Memory B cell (primary cell): ENCODE measurements at regions not wholly inside any gene's neighbourhood (a gene's known extent, or its start where the extent isn't known, plus 50 kb on each side); places are given as distances from the start of the nearest gene placed in this dataset.
"Not testable (repeated sequence)": the region's sequence is repeated elsewhere in the genome, so short reads cannot be mapped to it uniquely, and the experiment has no call there.

Experiments
- ATAC-seq: fragments of 150-1000 bp; cut with Tn5 transposase; 2 replicates; pipeline ENCODE4 v1.10.0; 2021; ENCODE audit warnings: low read depth, mild to moderate bottlenecking, moderate library complexity
- DNase-seq, 2 donors: peaks; one replicate each; pipeline ENCODE4 v3.0.0; 2022; ENCODE audit warnings: low spot score in 2 of 2
- H3K27ac Mint-ChIP-seq: one replicate; pipeline ENCODE4 v1.8.0; 2022; ENCODE audit warnings: mild to moderate bottlenecking, moderate library complexity, mixed read lengths
- H3K27me3 Mint-ChIP-seq: one replicate; pipeline ENCODE4 v1.8.0; 2022; ENCODE audit warnings: mixed read lengths
- H3K36me3 Mint-ChIP-seq: one replicate; pipeline ENCODE4 v1.8.0; 2022; ENCODE audit warnings: mild to moderate bottlenecking, mixed read lengths
- H3K4me1 Mint-ChIP-seq: one replicate; pipeline ENCODE4 v1.8.0; 2022; ENCODE audit warnings: mixed read lengths
- H3K4me3 Mint-ChIP-seq: one replicate; pipeline ENCODE4 v1.8.0; 2022; ENCODE audit warnings: mild to moderate bottlenecking, moderate library complexity, mixed read lengths
- H3K9me3 Mint-ChIP-seq: one replicate; pipeline ENCODE4 v1.8.0; 2022; ENCODE audit warnings: mixed read lengths

GRCh38 chr6:147973806-147974205, 368.8 kb upstream of the SASH1 start:
- Mint-ChIP-seq H3K36me3 (no peaks in the 10 kb centered on the region), H3K27me3 (no peaks in the 10 kb centered on the region), H3K4me1 (no peaks in the 10 kb centered on the region), H3K4me3 (no peak overlapping the region), H3K27ac (no peak overlapping the region), H3K9me3 (no peaks in the 10 kb centered on the region)
- DNase-seq (no peak), ATAC-seq (no peak)

GRCh38 chr6:147974376-147974775, 368.3 kb upstream of the SASH1 start:
- Mint-ChIP-seq H3K4me1 (no peaks in the 10 kb centered on the region), H3K27ac (no peak overlapping the region), H3K9me3 (no peaks in the 10 kb centered on the region), H3K36me3 (no peaks in the 10 kb centered on the region), H3K27me3 (no peaks in the 10 kb centered on the region), H3K4me3 (no peak overlapping the region)
- DNase-seq, result no peak
- ATAC-seq, result no peak

GRCh38 chr6:147977851-147978465, 364.7 kb upstream of the SASH1 start:
- no peaks in the 10 kb centered on the region for H3K27me3 Mint-ChIP-seq
- H3K36me3 Mint-ChIP-seq, result no peaks in the 10 kb centered on the region
- ATAC-seq (no peak), DNase-seq (no peak)
- no peaks in the 10 kb centered on the region for H3K9me3 Mint-ChIP-seq
- H3K27ac Mint-ChIP-seq, result no peak overlapping the region
- no peaks in the 10 kb centered on the region for H3K4me1 Mint-ChIP-seq
- no peak overlapping the region for H3K4me3 Mint-ChIP-seq

GRCh38 chr6:147979966-147980365, 362.7 kb upstream of the SASH1 start:
- ATAC-seq, result no peak
- Mint-ChIP-seq H3K4me1 (no peaks in the 10 kb centered on the region), H3K36me3 (no peaks in the 10 kb centered on the region), H3K9me3 (no peaks in the 10 kb centered on the region), H3K4me3 (no peak overlapping the region), H3K27me3 (no peaks in the 10 kb centered on the region), H3K27ac (no peak overlapping the region)
- no peak for DNase-seq

GRCh38 chr6:147983581-147984366, 358.9 kb upstream of the SASH1 start:
- H3K9me3 Mint-ChIP-seq, result no peaks in the 10 kb centered on the region
- DNase-seq (no peak), ATAC-seq (no peak)
- H3K27ac Mint-ChIP-seq, result no peak overlapping the region
- no peaks in the 10 kb centered on the region for H3K4me1 Mint-ChIP-seq
- H3K4me3 Mint-ChIP-seq, result no peak overlapping the region
- H3K36me3 Mint-ChIP-seq, result no peaks in the 10 kb centered on the region
- H3K27me3 Mint-ChIP-seq, result no peaks in the 10 kb centered on the region

GRCh38 chr6:147986846-147987245, 355.8 kb upstream of the SASH1 start:
- Mint-ChIP-seq H3K9me3 (no peaks in the 10 kb centered on the region), H3K4me3 (no peak overlapping the region), H3K36me3 (no peaks in the 10 kb centered on the region), H3K4me1 (no peaks in the 10 kb centered on the region), H3K27me3 (no peaks in the 10 kb centered on the region), H3K27ac (no peak overlapping the region)
- no peak for DNase-seq
- no peak for ATAC-seq

- peaks cover 2% of the 10 kb centered on the region for H3K9me3 Mint-ChIP-seq
- ATAC-seq (no peak), DNase-seq (no peak)
- no peak overlapping the region for H3K27ac Mint-ChIP-seq
- no peaks in the 10 kb centered on the region for H3K27me3 Mint-ChIP-seq
- no peak overlapping the region for H3K4me3 Mint-ChIP-seq
- H3K36me3 Mint-ChIP-seq, result no peaks in the 10 kb centered on the region
- no peaks in the 10 kb centered on the region for H3K4me1 Mint-ChIP-seq
These were observed 352.5 kb upstream of the SASH1 start for GRCh38 chr6:147990159-147990558.

- Mint-ChIP-seq H3K9me3 (peaks cover 2% of the 10 kb centered on the region), H3K4me3 (no peak overlapping the region), H3K27ac (no peak overlapping the region), H3K36me3 (no peaks in the 10 kb centered on the region), H3K4me1 (no peaks in the 10 kb centered on the region), H3K27me3 (no peaks in the 10 kb centered on the region)
- no peak for DNase-seq
- ATAC-seq, result no peak
These were observed 350.7 kb upstream of the SASH1 start for GRCh38 chr6:147991961-147992360.

GRCh38 chr6:147999001-147999540, 343.6 kb upstream of the SASH1 start:
- DNase-seq, result no peak
- H3K9me3 Mint-ChIP-seq, result peaks cover 6% of the 10 kb centered on the region
- no peak for ATAC-seq
- H3K4me3 Mint-ChIP-seq, result no peak overlapping the region
- no peaks in the 10 kb centered on the region for H3K4me1 Mint-ChIP-seq
- no peaks in the 10 kb centered on the region for H3K27me3 Mint-ChIP-seq
- H3K36me3 Mint-ChIP-seq, result no peaks in the 10 kb centered on the region
- no peak overlapping the region for H3K27ac Mint-ChIP-seq

- no peak overlapping the region for H3K27ac Mint-ChIP-seq
- no peaks in the 10 kb centered on the region for H3K36me3 Mint-ChIP-seq
- DNase-seq (no peak), ATAC-seq (no peak)
- no peaks in the 10 kb centered on the region for H3K27me3 Mint-ChIP-seq
- no peak overlapping the region for H3K4me3 Mint-ChIP-seq
- H3K9me3 Mint-ChIP-seq, result peaks cover 6% of the 10 kb centered on the region
- H3K4me1 Mint-ChIP-seq, result no peaks in the 10 kb centered on the region
These were observed 340.6 kb upstream of the SASH1 start for GRCh38 chr6:148001844-148002642.

- Mint-ChIP-seq H3K27ac (no peak overlapping the region), H3K4me1 (no peaks in the 10 kb centered on the region), H3K9me3 (peaks cover 4% of the 10 kb centered on the region), H3K4me3 (no peak overlapping the region), H3K36me3 (no peaks in the 10 kb centered on the region), H3K27me3 (no peaks in the 10 kb centered on the region)
- ATAC-seq (no peak), DNase-seq (no peak)
These were observed 338.0 kb upstream of the SASH1 start for GRCh38 chr6:148004651-148005050.

- Mint-ChIP-seq H3K36me3 (peaks cover 3% of the 10 kb centered on the region), H3K4me1 (no peaks in the 10 kb centered on the region), H3K4me3 (no peak overlapping the region), H3K27ac (no peak overlapping the region), H3K27me3 (no peaks in the 10 kb centered on the region), H3K9me3 (peaks cover 4% of the 10 kb centered on the region)
- ATAC-seq, result no peak
- no peak for DNase-seq
These were observed 336.8 kb upstream of the SASH1 start for GRCh38 chr6:148005806-148006205.

GRCh38 chr6:148010516-148010915, 332.1 kb upstream of the SASH1 start:
- ATAC-seq, H3K4me3 Mint-ChIP-seq, H3K27ac Mint-ChIP-seq, DNase-seq, H3K36me3 Mint-ChIP-seq, H3K4me1 Mint-ChIP-seq, H3K27me3 Mint-ChIP-seq: not testable (repeated sequence)
- H3K9me3 Mint-ChIP-seq, result peaks cover 12% of the 10 kb centered on the region

GRCh38 chr6:148016013-148016412, 326.6 kb upstream of the SASH1 start:
- no peaks in the 10 kb centered on the region for H3K27me3 Mint-ChIP-seq
- H3K27ac Mint-ChIP-seq, result no peak overlapping the region
- H3K9me3 Mint-ChIP-seq, result peaks cover 14% of the 10 kb centered on the region
- DNase-seq (no peak), ATAC-seq (no peak)
- no peaks in the 10 kb centered on the region for H3K4me1 Mint-ChIP-seq
- H3K36me3 Mint-ChIP-seq, result peaks cover 3% of the 10 kb centered on the region
- H3K4me3 Mint-ChIP-seq, result no peak overlapping the region
